ENCODE measurements at regions not wholly inside any gene's neighbourhood (a gene's known extent, or its start where the extent isn't known, plus 50 kb on each side); places are given as distances from the start of the nearest gene placed in this dataset.

DNA sequence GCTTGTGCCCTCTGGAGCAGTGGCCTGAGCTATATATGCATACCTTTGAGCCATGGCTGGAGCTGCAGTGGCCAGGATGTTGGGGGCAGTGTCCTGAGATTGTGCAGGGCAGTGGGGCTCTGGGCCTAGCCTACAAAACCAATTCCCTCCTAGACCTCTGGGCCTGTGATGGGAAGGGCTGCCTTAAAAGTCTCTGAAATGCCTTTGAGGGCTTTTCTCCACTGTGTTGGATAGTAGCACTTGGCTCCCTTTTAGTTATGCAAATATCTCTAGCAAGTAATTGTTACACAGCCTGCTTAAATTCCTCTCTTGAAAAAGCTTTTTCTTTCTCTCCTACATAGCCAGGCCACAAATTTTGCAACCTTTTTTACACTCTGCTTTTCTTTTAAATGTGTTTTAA, 426.4 kb downstream of the ACTR3B start:
- TF ChIP-seq, protein P1, sequence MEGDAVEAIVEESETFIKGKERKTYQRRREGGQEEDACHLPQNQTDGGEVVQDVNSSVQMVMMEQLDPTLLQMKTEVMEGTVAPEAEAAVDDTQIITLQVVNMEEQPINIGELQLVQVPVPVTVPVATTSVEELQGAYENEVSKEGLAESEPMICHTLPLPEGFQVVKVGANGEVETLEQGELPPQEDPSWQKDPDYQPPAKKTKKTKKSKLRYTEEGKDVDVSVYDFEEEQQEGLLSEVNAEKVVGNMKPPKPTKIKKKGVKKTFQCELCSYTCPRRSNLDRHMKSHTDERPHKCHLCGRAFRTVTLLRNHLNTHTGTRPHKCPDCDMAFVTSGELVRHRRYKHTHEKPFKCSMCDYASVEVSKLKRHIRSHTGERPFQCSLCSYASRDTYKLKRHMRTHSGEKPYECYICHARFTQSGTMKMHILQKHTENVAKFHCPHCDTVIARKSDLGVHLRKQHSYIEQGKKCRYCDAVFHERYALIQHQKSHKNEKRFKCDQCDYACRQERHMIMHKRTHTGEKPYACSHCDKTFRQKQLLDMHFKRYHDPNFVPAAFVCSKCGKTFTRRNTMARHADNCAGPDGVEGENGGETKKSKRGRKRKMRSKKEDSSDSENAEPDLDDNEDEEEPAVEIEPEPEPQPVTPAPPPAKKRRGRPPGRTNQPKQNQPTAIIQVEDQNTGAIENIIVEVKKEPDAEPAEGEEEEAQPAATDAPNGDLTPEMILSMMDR (IDR thresholded peaks at IDR 0.05) = no peak
- TF ChIP-seq POLR2AphosphoS5 (IDR thresholded peaks at IDR 0.05) (no peak), EP300 (IDR thresholded peaks at IDR 0.05; ENCODE audit: low read depth) (no peak)
